OCI-LY7 (cell line): ENCODE measurements at regions not wholly inside any gene's neighbourhood (a gene's known extent, or its start where the extent isn't known, plus 50 kb on each side); places are given as distances from the start of the nearest gene placed in this dataset.

Experiments used
- CTCF ChIP-seq: fragments of 200-600 bp; sonication (generic); conservative IDR thresholded peaks from 2 replicates; pipeline ENCODE4 v1.5.1; 2014; ENCODE audit warnings: mild to moderate bottlenecking, antibody characterized with exemption, low read length, moderate library complexity, mixed read lengths
- EZH2phosphoT487 ChIP-seq: fragments of 200-600 bp; sonication (generic); IDR thresholded peaks from 2 replicates; pipeline ENCODE4 v1.6.1; 2018; ENCODE audit warnings: low read depth, borderline replicate concordance, mild to moderate bottlenecking, mixed run types, antibody characterized with exemption, low read length, moderate library complexity, mixed read lengths

- TF ChIP-seq CTCF (no peak), EZH2phosphoT487 (no peak)
These were observed 436.5 kb downstream of the HAPSTR1 start for GRCh38 chr16:9527976-9528375.
